COR-L47 (cell line): ENCODE measurements at regions not wholly inside any gene's neighbourhood (a gene's known extent, or its start where the extent isn't known, plus 50 kb on each side); places are given as distances from the start of the nearest gene placed in this dataset.

Source experiments
- DNase-seq: peaks from one replicate; lab custom pipeline; 2025; lab: John Stamatoyannopoulos, UW

DNA sequence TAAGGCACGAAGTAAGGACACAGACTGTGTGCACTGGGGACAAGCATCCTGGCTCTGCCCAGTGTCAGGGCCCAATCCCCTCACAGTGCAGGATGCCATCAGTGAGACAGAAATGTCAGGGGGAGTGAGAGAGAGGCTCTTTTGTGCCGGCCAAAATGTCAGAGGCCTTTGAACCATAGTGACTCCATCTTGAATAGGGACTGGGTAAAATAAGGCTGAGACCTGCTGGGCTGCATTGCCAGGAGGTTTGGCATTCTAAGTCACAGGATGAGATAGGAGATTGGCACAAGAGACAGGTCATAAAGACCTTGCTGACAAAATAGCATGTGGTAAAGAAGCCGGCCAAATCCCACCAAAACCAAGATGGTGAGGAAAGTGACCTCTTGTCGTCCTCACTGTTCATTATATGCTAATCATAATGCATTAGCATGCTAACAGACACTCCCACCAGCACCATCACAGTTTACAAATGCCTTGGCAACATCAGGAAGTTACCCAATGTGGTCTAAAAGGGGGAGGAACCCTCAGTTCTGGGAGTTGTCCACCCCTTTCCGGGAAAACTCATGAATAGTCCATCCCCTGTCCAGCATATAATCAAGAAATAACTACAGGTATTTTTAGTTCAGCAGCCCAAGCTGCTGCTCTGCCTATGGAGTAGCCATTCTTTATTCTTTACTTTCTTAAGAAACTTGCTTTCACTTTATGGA lies 337.4 kb downstream of the LPIN1 start:
- no peak for DNase-seq

- no peak for DNase-seq
Measured at GRCh38 chr2:12087175-12087574, 340.7 kb downstream of the LPIN1 start.

- DNase-seq, result no peak
Measured at GRCh38 chr2:12087671-12088380, 341.4 kb downstream of the LPIN1 start.

GRCh38 chr2:12089001-12089400 lies 342.6 kb downstream of the LPIN1 start:
- DNase-seq, result no peak

DNA sequence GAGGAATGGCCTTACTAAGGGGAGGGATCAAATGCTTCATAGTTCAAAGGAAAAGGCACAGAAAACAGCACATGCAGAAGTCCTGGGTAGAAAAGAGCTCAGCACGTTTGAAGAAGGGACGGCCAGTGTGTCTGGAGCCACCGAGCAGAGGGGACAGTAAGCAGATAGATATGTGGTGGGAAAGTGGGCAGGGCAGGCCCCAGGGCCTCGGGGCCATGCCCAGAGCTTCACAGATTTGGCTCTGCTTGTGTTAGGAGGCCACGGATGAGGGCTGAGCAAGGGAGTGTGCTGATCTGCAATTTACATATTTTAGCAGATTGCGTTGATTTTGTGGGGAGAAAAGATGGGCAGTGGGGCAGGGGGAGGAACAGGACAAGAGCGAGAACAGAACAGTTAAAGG lies 343.1 kb downstream of the LPIN1 start:
- DNase-seq, result no peak

GRCh38 chr2:12090072-12090471 lies 343.6 kb downstream of the LPIN1 start:
- DNase-seq, result no peak

DNA sequence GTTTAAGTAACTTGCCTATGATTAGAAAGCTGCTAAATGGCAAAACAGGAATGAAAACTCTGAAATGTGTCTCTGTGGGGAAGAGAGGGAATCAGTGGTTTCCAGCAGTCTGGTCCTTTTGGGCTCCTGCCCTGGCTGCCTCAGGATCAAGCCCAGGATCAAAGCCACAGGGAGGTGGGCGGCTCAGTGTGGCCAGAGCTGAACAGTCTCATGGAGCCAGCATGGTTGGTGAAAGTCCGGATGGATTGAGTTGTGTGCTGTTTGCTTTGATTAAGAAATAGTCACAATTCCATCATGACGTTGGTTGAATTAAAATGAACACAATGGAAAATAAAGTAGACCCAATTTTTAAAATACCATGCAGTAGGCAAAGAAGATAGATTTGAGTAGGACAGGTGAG lies 344.2 kb downstream of the LPIN1 start:
- DNase-seq, result no peak

DNA sequence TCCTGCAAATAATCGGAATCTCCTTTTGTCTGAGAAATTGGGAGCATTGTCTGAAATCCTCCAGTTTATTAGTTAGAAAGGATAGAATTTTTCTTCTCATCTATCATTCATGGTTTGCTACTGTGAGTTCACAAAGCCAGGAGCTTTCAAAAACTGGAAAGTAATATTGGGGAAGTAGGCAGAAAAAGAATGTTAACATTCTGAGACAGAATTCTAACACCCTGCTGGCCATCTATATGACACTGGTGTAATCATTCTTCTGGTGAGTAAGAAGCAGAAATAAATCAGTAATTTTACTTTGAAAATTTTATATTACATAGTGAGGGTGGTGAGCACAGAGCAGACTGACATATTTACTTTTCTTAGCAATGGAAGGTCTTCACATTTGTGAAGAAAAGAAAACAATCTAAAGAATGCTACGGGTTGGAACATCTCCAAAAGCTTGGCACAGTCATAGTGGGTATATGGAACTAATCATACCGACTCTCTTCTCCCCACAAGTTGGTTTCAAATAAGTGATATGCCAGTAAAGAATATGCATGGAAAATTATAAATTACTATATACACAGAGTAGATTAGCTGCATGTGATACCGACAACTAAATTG lies 344.9 kb downstream of the LPIN1 start:
- DNase-seq, result no peak

GRCh38 chr2:12094134-12094533 lies 347.7 kb downstream of the LPIN1 start:
- no peak for DNase-seq

GRCh38 chr2:12096051-12096787 lies 349.8 kb downstream of the LPIN1 start:
- no peak for DNase-seq

GRCh38 chr2:12096788-12097449 lies 350.5 kb downstream of the LPIN1 start:
- no peak for DNase-seq

GRCh38 chr2:12097859-12098258 lies 351.4 kb downstream of the LPIN1 start:
- DNase-seq, result no peak

GRCh38 chr2:12099374-12099773 lies 352.9 kb downstream of the LPIN1 start:
- DNase-seq, result no peak

DNA sequence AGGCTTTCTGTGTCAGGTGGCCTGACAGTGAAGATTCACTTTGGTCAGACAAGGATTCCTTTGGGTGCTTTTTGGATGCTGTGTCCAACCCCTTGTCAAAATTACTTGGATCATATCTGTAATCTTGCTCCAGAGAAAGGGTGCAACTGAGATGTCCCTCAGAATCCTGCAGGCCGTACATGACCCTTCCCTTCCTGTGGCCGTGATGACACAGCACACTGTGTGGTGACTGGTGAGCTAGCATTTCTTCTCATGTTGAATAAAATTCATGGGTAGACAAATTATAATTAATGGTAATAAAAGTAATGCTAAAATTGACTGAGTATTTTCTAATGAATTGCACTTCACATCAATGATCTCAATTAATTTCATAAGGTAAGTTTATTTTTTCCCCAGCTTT lies 356.2 kb downstream of the LPIN1 start:
- DNase-seq, result no peak

GRCh38 chr2:12105180-12105579 lies 358.7 kb downstream of the LPIN1 start:
- no peak for DNase-seq

DNA sequence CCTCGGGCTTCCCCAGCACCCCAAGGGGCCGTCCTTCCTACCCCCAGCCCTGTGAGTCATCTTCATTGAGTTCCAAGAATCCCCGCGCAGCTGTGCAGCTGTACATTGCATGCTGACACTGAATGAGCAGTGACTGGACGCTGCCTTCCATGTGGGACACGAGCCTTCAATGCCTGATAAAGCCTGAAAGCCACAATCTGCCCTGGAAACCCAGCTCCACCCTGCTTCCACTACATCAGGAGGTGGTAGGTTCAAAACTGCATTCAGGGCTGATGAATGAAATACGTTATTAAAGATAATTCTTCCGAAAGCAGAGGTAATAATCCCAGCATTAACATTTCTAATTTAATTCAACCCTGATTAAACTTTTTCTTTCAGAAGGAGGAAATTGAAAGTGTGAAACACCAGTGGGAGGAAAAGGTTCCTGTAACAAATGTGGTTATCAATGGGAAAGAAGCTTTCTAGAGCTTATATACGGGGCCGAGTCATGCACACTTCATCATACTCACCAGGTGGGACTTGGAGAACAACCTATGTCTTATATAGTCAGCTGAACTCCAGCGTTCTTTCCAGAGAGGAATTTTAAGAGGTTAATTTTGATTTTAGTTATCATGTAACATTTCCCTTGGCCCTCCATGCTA lies 360.1 kb downstream of the LPIN1 start:
- no peak for DNase-seq

- DNase-seq, result no peak
Measured at GRCh38 chr2:12107321-12107720, 360.9 kb downstream of the LPIN1 start.

GRCh38 chr2:12107939-12108338 lies 361.5 kb downstream of the LPIN1 start:
- DNase-seq, result no peak

DNA sequence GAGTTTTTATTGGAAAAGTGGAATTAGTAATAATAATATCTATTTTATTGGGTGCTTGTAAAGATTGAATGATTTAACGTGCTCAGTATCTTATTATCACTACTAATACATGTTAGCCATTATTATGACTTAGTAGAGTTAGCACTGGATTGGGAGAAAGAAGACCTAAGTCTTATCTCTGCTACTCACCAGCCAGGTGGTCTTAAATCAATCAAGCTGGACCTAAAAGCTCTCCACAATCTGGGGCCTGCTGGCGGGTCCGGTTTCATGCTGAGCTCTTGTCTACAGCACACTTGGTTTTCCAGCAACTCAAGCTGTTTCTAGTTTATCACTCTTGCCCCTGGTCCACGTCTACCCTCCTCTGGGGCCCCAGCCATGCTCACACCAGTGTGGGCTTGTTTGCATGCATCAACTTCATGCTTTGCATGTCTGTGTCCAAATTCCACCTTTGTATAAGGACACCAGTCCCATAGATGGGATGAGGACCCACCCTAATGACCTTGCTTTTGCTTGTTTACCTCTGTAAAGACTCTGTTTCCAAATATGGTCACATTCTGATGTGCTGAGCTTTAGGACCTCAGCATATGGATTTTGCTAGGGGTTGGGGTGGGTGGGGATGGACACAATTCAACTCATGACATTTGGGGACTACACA lies 363.1 kb downstream of the LPIN1 start:
- DNase-seq, result no peak

DNA sequence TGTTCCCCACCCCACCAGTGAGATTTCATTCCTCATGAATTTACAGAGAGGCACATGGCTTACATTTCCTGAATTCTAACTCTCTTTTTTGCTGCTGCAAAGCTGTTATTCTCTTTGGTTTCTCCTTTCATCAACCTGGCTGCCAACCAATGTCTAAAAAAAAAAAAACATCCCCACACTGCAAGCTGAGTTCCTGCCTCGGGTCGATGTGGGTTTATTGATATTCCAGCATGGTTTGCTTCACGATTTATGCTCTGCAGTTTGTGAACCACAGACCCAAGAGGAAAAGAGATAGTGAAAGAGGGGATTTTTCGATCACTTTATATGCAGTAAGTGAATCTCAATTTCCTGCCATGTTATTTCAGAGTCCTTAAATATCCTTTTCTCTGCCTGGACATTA lies 363.6 kb downstream of the LPIN1 start:
- no peak for DNase-seq

DNA sequence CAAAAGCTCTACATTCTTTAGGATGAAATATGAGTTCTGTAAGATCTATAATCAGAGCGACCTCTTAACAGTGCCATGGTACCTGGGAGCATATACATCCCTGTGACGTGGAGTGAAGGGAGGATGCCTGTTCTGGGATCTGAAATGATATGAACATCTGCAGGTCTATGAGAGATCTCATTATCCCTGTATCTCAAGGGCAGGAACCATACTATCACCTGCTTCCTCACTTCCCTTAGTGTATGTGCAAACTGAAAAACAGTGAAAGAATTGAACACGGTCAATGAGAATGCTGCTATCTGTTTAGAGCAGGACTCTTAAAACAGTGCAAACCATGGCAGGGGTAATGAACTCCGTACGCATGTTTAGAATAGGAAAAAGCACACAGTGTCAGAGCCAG lies 364.0 kb downstream of the LPIN1 start:
- no peak for DNase-seq
